ENCODE measurements at regions not wholly inside any gene's neighbourhood (a gene's known extent, or its start where the extent isn't known, plus 50 kb on each side); places are given as distances from the start of the nearest gene placed in this dataset.
"Not testable (repeated sequence)": the region's sequence is repeated elsewhere in the genome, so short reads cannot be mapped to it uniquely, and the experiment has no call there.

GRCh38 chr3:59494969-59495368 is 445.1 kb upstream of the CFAP20DC start:
- not testable (repeated sequence) for DNase-seq

GRCh38 chr3:59486520-59486919 is 436.7 kb upstream of the CFAP20DC start:
- no peak for DNase-seq

- DNase-seq: no peak
Measured at GRCh38 chr3:59483191-59483590, 433.4 kb upstream of the CFAP20DC start.

GRCh38 chr3:59482684-59483083 is 432.9 kb upstream of the CFAP20DC start:
- DNase-seq: no peak

GRCh38 chr3:59481776-59482400 is 432.1 kb upstream of the CFAP20DC start:
- DNase-seq: no peak

GRCh38 chr3:59480486-59480995 is 430.7 kb upstream of the CFAP20DC start:
- no peak for DNase-seq

- DNase-seq: no peak
Measured at GRCh38 chr3:59473636-59474035, 423.8 kb upstream of the CFAP20DC start.

- no peak for DNase-seq
Measured at GRCh38 chr3:59472541-59472940, 422.7 kb upstream of the CFAP20DC start.

- no peak for DNase-seq
Measured at GRCh38 chr3:59469948-59470723, 420.3 kb upstream of the CFAP20DC start.

GRCh38 chr3:59467476-59467875 is 417.7 kb upstream of the CFAP20DC start:
- DNase-seq: no peak

- no peak for DNase-seq
Measured at GRCh38 chr3:59464187-59464586, 414.4 kb upstream of the CFAP20DC start.

GRCh38 chr3:59463253-59463652 is 413.4 kb upstream of the CFAP20DC start:
- DNase-seq: no peak

GRCh38 chr3:59460068-59460467 is 410.2 kb upstream of the CFAP20DC start:
- DNase-seq: no peak

- no peak for DNase-seq
Measured at GRCh38 chr3:59456852-59457485, 407.1 kb upstream of the CFAP20DC start.

GRCh38 chr3:59451800-59452746 is 402.2 kb upstream of the CFAP20DC start:
- DNase-seq: no peak

- no peak for DNase-seq
Measured at GRCh38 chr3:59450946-59451763, 401.3 kb upstream of the CFAP20DC start.

- DNase-seq: no peak
Measured at GRCh38 chr3:59450437-59450836, 400.6 kb upstream of the CFAP20DC start.

GRCh38 chr3:59446775-59447465 is 397.1 kb upstream of the CFAP20DC start:
- no peak for DNase-seq

- DNase-seq: no peak
Measured at GRCh38 chr3:59444676-59445075, 394.9 kb upstream of the CFAP20DC start.

GRCh38 chr3:59444294-59444671 is 394.5 kb upstream of the CFAP20DC start:
- no peak for DNase-seq

- no peak for DNase-seq
Measured at GRCh38 chr3:59443618-59444293, 393.9 kb upstream of the CFAP20DC start.
